ENCODE measurements at regions not wholly inside any gene's neighbourhood (a gene's known extent, or its start where the extent isn't known, plus 50 kb on each side); places are given as distances from the start of the nearest gene placed in this dataset.

GRCh38 chr18:39748727-39749126, 2183.1 kb upstream of the CELF4 start:
- Histone ChIP-seq H3K9ac (ENCODE audit: low read depth in 1 of 2, low read length in 2 of 2) (no peak overlapping the region), H3K27ac (ENCODE audit: low read depth in 2 of 2, low read length in 2 of 2) (no peak overlapping the region), H3K9me3 (ENCODE audit: control insufficient read depth in 2 of 2, low read length in 2 of 2) (no peaks in the 10 kb centered on the region), H3K27me3 (ENCODE audit: control insufficient read depth in 2 of 2, insufficient read depth in 2 of 2, low read length in 2 of 2) (no peaks in the 10 kb centered on the region), H3K4me3 (ENCODE audit: low read length in 2 of 2) (no peak overlapping the region), H3K4me1 (ENCODE audit: control insufficient read depth in 2 of 2, insufficient read depth in 2 of 2, low read length in 2 of 2) (no peaks in the 10 kb centered on the region), H3K36me3 (ENCODE audit: control insufficient read depth in 2 of 2, insufficient read depth in 2 of 2, low read length in 2 of 2) (no peaks in the 10 kb centered on the region)

- Histone ChIP-seq H3K27me3 (ENCODE audit: control insufficient read depth in 2 of 2, insufficient read depth in 2 of 2, low read length in 2 of 2) (no peaks in the 10 kb centered on the region), H3K9me3 (ENCODE audit: control insufficient read depth in 2 of 2, low read length in 2 of 2) (no peaks in the 10 kb centered on the region), H3K36me3 (ENCODE audit: control insufficient read depth in 2 of 2, insufficient read depth in 2 of 2, low read length in 2 of 2) (no peaks in the 10 kb centered on the region), H3K9ac (ENCODE audit: low read depth in 1 of 2, low read length in 2 of 2) (no peak overlapping the region), H3K4me1 (ENCODE audit: control insufficient read depth in 2 of 2, insufficient read depth in 2 of 2, low read length in 2 of 2) (no peaks in the 10 kb centered on the region), H3K27ac (ENCODE audit: low read depth in 2 of 2, low read length in 2 of 2) (no peak overlapping the region), H3K4me3 (ENCODE audit: low read length in 2 of 2) (no peak overlapping the region)
These were observed 2180.6 kb upstream of the CELF4 start for GRCh38 chr18:39746201-39746600.

- Histone ChIP-seq H3K27ac (ENCODE audit: low read depth in 2 of 2, low read length in 2 of 2) (no peak overlapping the region), H3K9ac (ENCODE audit: low read depth in 1 of 2, low read length in 2 of 2) (no peak overlapping the region), H3K4me1 (ENCODE audit: control insufficient read depth in 2 of 2, insufficient read depth in 2 of 2, low read length in 2 of 2) (no peaks in the 10 kb centered on the region), H3K4me3 (ENCODE audit: low read length in 2 of 2) (no peak overlapping the region), H3K36me3 (ENCODE audit: control insufficient read depth in 2 of 2, insufficient read depth in 2 of 2, low read length in 2 of 2) (no peaks in the 10 kb centered on the region), H3K27me3 (ENCODE audit: control insufficient read depth in 2 of 2, insufficient read depth in 2 of 2, low read length in 2 of 2) (no peaks in the 10 kb centered on the region), H3K9me3 (ENCODE audit: control insufficient read depth in 2 of 2, low read length in 2 of 2) (no peaks in the 10 kb centered on the region)
These were observed 2177.9 kb upstream of the CELF4 start for GRCh38 chr18:39743463-39743862.

GRCh38 chr18:39741755-39742466, 2176.3 kb upstream of the CELF4 start:
- H3K27ac ChIP-seq (ENCODE audit: low read depth in 2 of 2, low read length in 2 of 2): no peak overlapping the region
- H3K27me3 ChIP-seq (ENCODE audit: control insufficient read depth in 2 of 2, insufficient read depth in 2 of 2, low read length in 2 of 2): no peaks in the 10 kb centered on the region
- no peak overlapping the region for H3K4me3 ChIP-seq (ENCODE audit: low read length in 2 of 2)
- no peak overlapping the region for H3K9ac ChIP-seq (ENCODE audit: low read depth in 1 of 2, low read length in 2 of 2)
- no peaks in the 10 kb centered on the region for H3K4me1 ChIP-seq (ENCODE audit: control insufficient read depth in 2 of 2, insufficient read depth in 2 of 2, low read length in 2 of 2)
- no peaks in the 10 kb centered on the region for H3K36me3 ChIP-seq (ENCODE audit: control insufficient read depth in 2 of 2, insufficient read depth in 2 of 2, low read length in 2 of 2)
- H3K9me3 ChIP-seq (ENCODE audit: control insufficient read depth in 2 of 2, low read length in 2 of 2): no peaks in the 10 kb centered on the region

- Histone ChIP-seq H3K27ac (ENCODE audit: low read depth in 2 of 2, low read length in 2 of 2) (no peak overlapping the region), H3K36me3 (ENCODE audit: control insufficient read depth in 2 of 2, insufficient read depth in 2 of 2, low read length in 2 of 2) (no peaks in the 10 kb centered on the region), H3K27me3 (ENCODE audit: control insufficient read depth in 2 of 2, insufficient read depth in 2 of 2, low read length in 2 of 2) (no peaks in the 10 kb centered on the region), H3K9ac (ENCODE audit: low read depth in 1 of 2, low read length in 2 of 2) (no peak overlapping the region), H3K4me3 (ENCODE audit: low read length in 2 of 2) (no peak overlapping the region), H3K9me3 (ENCODE audit: control insufficient read depth in 2 of 2, low read length in 2 of 2) (no peaks in the 10 kb centered on the region), H3K4me1 (ENCODE audit: control insufficient read depth in 2 of 2, insufficient read depth in 2 of 2, low read length in 2 of 2) (no peaks in the 10 kb centered on the region)
These were observed 2172.3 kb upstream of the CELF4 start for GRCh38 chr18:39737869-39738268.

- Histone ChIP-seq H3K4me1 (ENCODE audit: control insufficient read depth in 2 of 2, insufficient read depth in 2 of 2, low read length in 2 of 2) (no peaks in the 10 kb centered on the region), H3K4me3 (ENCODE audit: low read length in 2 of 2) (no peak overlapping the region), H3K9me3 (ENCODE audit: control insufficient read depth in 2 of 2, low read length in 2 of 2) (no peaks in the 10 kb centered on the region), H3K9ac (ENCODE audit: low read depth in 1 of 2, low read length in 2 of 2) (no peak overlapping the region), H3K27me3 (ENCODE audit: control insufficient read depth in 2 of 2, insufficient read depth in 2 of 2, low read length in 2 of 2) (no peaks in the 10 kb centered on the region), H3K27ac (ENCODE audit: low read depth in 2 of 2, low read length in 2 of 2) (no peak overlapping the region), H3K36me3 (ENCODE audit: control insufficient read depth in 2 of 2, insufficient read depth in 2 of 2, low read length in 2 of 2) (no peaks in the 10 kb centered on the region)
These were observed 2167.3 kb upstream of the CELF4 start for GRCh38 chr18:39732918-39733317.

- no peak overlapping the region for H3K9ac ChIP-seq (ENCODE audit: low read depth in 1 of 2, low read length in 2 of 2)
- H3K27me3 ChIP-seq (ENCODE audit: control insufficient read depth in 2 of 2, insufficient read depth in 2 of 2, low read length in 2 of 2): no peaks in the 10 kb centered on the region
- H3K36me3 ChIP-seq (ENCODE audit: control insufficient read depth in 2 of 2, insufficient read depth in 2 of 2, low read length in 2 of 2): no peaks in the 10 kb centered on the region
- H3K4me3 ChIP-seq (ENCODE audit: low read length in 2 of 2): no peak overlapping the region
- no peak overlapping the region for H3K27ac ChIP-seq (ENCODE audit: low read depth in 2 of 2, low read length in 2 of 2)
- H3K9me3 ChIP-seq (ENCODE audit: control insufficient read depth in 2 of 2, low read length in 2 of 2): no peaks in the 10 kb centered on the region
- H3K4me1 ChIP-seq (ENCODE audit: control insufficient read depth in 2 of 2, insufficient read depth in 2 of 2, low read length in 2 of 2): no peaks in the 10 kb centered on the region
These were observed 2165.0 kb upstream of the CELF4 start for GRCh38 chr18:39730606-39731005.

- H3K9me3 ChIP-seq (ENCODE audit: control insufficient read depth in 2 of 2, low read length in 2 of 2): no peaks in the 10 kb centered on the region
- H3K27ac ChIP-seq (ENCODE audit: low read depth in 2 of 2, low read length in 2 of 2): no peak overlapping the region
- H3K9ac ChIP-seq (ENCODE audit: low read depth in 1 of 2, low read length in 2 of 2): no peak overlapping the region
- no peaks in the 10 kb centered on the region for H3K36me3 ChIP-seq (ENCODE audit: control insufficient read depth in 2 of 2, insufficient read depth in 2 of 2, low read length in 2 of 2)
- H3K27me3 ChIP-seq (ENCODE audit: control insufficient read depth in 2 of 2, insufficient read depth in 2 of 2, low read length in 2 of 2): no peaks in the 10 kb centered on the region
- no peak overlapping the region for H3K4me3 ChIP-seq (ENCODE audit: low read length in 2 of 2)
- no peaks in the 10 kb centered on the region for H3K4me1 ChIP-seq (ENCODE audit: control insufficient read depth in 2 of 2, insufficient read depth in 2 of 2, low read length in 2 of 2)
These were observed 2159.1 kb upstream of the CELF4 start for GRCh38 chr18:39724652-39725051.

GRCh38 chr18:39721712-39722111, 2156.1 kb upstream of the CELF4 start:
- Histone ChIP-seq H3K9me3 (ENCODE audit: control insufficient read depth in 2 of 2, low read length in 2 of 2) (no peaks in the 10 kb centered on the region), H3K27ac (ENCODE audit: low read depth in 2 of 2, low read length in 2 of 2) (no peak overlapping the region), H3K4me1 (ENCODE audit: control insufficient read depth in 2 of 2, insufficient read depth in 2 of 2, low read length in 2 of 2) (no peaks in the 10 kb centered on the region), H3K9ac (ENCODE audit: low read depth in 1 of 2, low read length in 2 of 2) (no peak overlapping the region), H3K27me3 (ENCODE audit: control insufficient read depth in 2 of 2, insufficient read depth in 2 of 2, low read length in 2 of 2) (no peaks in the 10 kb centered on the region), H3K36me3 (ENCODE audit: control insufficient read depth in 2 of 2, insufficient read depth in 2 of 2, low read length in 2 of 2) (no peaks in the 10 kb centered on the region), H3K4me3 (ENCODE audit: low read length in 2 of 2) (no peak overlapping the region)

- H3K9ac ChIP-seq (ENCODE audit: low read depth in 1 of 2, low read length in 2 of 2): no peak overlapping the region
- H3K27me3 ChIP-seq (ENCODE audit: control insufficient read depth in 2 of 2, insufficient read depth in 2 of 2, low read length in 2 of 2): no peaks in the 10 kb centered on the region
- no peaks in the 10 kb centered on the region for H3K9me3 ChIP-seq (ENCODE audit: control insufficient read depth in 2 of 2, low read length in 2 of 2)
- no peak overlapping the region for H3K27ac ChIP-seq (ENCODE audit: low read depth in 2 of 2, low read length in 2 of 2)
- no peak overlapping the region for H3K4me3 ChIP-seq (ENCODE audit: low read length in 2 of 2)
- no peaks in the 10 kb centered on the region for H3K36me3 ChIP-seq (ENCODE audit: control insufficient read depth in 2 of 2, insufficient read depth in 2 of 2, low read length in 2 of 2)
- H3K4me1 ChIP-seq (ENCODE audit: control insufficient read depth in 2 of 2, insufficient read depth in 2 of 2, low read length in 2 of 2): no peaks in the 10 kb centered on the region
These were observed 2148.4 kb upstream of the CELF4 start for GRCh38 chr18:39713961-39714360.

GRCh38 chr18:39711701-39712100, 2146.1 kb upstream of the CELF4 start:
- Histone ChIP-seq H3K27ac (ENCODE audit: low read depth in 2 of 2, low read length in 2 of 2) (no peak overlapping the region), H3K4me1 (ENCODE audit: control insufficient read depth in 2 of 2, insufficient read depth in 2 of 2, low read length in 2 of 2) (no peaks in the 10 kb centered on the region), H3K36me3 (ENCODE audit: control insufficient read depth in 2 of 2, insufficient read depth in 2 of 2, low read length in 2 of 2) (no peaks in the 10 kb centered on the region), H3K9ac (ENCODE audit: low read depth in 1 of 2, low read length in 2 of 2) (no peak overlapping the region), H3K9me3 (ENCODE audit: control insufficient read depth in 2 of 2, low read length in 2 of 2) (no peaks in the 10 kb centered on the region), H3K4me3 (ENCODE audit: low read length in 2 of 2) (no peak overlapping the region), H3K27me3 (ENCODE audit: control insufficient read depth in 2 of 2, insufficient read depth in 2 of 2, low read length in 2 of 2) (no peaks in the 10 kb centered on the region)
